C1 segment of cervical spinal cord (tissue), 14 donors: ENCODE measurements at regions not wholly inside any gene's neighbourhood (a gene's known extent, or its start where the extent isn't known, plus 50 kb on each side); places are given as distances from the start of the nearest gene placed in this dataset.

ENCODE experiments used
- DNase-seq, 14 donors: peaks; one replicate each; lab custom pipeline; 2025; lab: John Stamatoyannopoulos, UW

DNA sequence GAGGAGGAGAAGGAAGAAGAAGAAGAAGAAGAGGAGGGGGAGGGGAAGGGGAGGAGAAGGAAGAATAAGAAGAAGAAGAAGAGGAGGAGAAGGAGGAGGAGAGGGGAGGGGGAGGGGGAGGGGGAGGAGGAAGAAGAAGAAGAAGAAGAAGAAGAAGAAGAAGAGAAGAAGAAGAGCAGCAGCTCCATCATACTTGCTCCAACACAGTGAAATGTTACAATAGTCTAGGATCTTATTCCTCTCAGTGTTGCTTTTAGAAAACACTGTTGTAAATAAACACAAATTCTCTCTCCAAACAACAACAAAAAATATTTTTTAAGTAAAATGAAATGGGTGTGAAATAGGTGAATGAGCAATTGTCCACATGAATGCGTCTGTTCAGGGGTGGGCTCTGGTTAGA, 126.6 kb upstream of the KCNJ16 start:
- no peak for DNase-seq

DNA sequence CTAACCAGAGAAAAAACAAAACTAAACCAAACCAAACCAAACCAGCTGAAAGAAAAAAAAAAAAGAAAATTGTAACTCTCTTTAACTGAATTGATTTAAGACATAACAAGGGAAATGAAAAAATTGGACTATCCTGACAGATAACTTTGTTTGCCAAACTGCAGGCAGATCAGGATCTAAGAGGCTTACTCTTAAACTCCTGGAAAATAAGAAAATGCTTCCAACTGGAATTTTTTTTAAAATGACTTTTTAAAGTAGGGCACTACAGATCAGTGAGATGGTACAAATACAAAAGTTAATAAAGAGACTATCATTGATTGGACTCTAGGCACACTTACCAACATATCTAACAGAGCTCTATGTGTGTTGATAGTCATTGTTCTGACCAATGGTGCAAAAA, 125.5 kb upstream of the KCNJ16 start:
- no peak for DNase-seq

DNA sequence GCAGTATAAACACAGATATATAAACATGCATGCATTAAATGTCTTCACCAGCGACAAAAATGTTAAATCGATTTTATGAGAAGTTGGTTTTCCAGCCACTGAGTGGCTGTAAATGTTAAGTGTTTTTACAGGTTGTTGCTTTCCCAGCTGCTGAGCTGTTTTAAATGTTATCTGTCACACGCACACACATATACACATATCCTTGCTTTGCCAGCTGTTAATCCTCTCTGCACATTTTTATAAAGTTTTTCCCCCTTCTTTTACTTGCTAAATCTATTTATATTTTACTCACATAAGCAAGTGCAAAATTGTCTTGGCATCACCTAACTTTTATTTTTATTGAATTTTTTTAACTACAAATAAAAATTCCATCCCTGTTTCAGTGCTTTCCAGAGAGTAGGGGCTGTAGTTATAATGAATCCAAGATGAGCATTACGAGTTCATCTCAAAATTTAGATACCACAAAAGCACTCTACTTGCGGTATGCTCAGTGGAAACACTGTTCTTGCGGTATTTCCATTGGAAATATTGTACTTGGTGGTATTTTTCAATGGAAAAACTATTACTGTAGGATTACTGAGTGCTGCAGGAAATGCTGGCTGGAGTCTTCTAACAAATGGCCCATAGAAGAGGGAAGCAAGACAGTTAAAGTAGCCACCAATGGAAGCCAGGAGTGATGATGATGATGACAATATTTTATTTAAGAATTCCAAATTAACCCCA, 124.9 kb upstream of the KCNJ16 start:
- DNase-seq: no peak

DNA sequence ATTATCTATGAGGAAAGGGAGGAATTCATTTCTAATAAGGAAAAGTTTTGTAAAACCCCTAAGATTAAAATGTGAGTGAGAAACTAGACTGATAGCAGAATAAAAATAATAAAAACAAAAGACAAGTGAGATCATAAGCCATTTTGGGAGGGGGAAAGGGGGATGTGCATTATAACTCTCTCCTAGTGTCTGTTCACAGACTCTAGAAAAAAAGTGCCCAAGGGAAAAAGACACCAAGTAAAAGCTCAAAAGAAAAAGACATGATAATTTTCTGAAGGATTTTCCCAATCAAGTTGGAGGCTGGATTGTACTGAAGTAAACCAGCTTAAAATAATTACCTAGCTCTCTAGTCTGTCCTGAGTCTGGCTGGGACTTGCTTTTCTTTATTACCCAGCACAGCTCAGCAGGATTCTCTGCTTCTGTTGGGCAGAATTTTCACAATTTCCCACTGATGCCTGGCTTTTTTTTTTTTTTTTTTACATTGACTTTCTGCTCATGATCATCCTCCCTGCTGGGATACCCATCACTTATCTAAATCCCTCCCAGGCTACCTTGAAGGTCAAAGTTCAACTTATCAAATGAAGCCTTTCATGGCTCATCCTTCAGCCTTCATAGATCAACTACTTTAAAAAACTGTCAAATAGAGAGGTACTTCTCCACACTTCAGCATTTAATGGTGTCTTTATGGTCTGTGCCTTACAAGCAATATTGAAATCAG, 124.2 kb upstream of the KCNJ16 start:
- no peak for DNase-seq

DNA sequence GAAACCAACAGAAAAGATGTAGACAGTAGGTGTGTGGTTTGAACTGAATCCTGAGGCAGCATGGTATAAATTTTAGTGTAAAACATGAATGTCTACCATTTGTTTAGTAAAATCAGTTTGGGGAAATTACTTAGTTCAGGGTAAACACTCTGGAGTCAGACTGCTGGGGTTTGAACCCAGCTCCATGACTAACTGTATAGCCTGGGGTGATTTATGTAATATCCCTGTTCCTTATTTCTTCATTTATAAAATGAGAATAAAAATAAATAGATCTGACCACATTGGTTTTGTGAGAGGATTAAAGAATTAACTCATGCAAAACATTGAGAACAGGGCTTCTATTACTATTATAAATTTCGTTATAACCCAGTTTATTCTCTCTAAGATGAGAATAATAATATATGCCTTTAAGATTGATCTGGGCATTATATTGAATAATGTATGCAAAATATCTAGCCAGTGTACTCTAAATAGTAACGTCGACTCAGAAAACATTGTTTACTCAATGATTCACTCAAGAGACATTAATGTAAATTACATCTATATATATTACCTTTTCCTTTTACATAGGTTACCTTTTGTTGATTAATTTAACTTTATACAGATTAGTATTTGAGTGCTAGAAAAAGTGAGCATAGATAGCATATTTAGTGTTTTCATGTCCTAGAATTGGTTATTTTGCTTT, 120.6 kb upstream of the KCNJ16 start:
- no peak for DNase-seq

DNA sequence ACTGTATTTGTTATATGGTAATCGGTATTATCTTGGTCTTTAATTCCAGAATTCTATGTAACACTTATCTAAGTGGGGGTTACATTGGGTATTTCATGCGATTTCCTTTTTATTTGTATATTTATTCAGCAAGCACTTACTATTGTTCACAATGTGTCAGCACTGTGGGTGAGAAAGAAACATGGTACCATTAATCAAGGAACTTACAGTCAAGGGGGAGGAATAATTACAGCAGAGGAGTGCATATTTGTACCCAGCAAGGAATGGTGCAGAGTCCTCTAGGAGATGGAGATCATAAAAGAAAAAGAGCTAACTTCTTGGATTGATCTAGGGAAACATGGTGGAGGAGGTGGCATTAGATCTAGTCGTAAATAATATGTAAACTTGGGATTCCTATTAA, 117.0 kb upstream of the KCNJ16 start:
- DNase-seq: no peak

DNA sequence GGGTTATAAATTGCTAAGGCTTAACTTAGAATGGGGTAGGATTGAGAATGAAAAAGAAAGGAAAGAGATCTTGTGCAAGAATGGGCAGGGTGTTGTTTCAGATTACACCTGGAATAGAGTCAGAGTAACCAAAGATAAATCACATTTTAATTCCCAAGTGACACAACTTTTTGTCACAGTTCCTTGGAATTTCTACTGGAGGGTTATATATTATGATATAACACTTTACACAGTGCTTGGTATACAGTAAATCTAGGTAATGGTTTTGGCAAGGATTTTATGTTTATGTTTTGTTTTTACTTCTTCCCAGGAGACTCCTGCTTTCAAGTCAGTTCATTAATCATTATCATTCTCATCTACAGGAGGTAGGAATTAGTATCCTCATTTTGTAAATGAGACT, 115.7 kb upstream of the KCNJ16 start:
- DNase-seq: no peak

DNA sequence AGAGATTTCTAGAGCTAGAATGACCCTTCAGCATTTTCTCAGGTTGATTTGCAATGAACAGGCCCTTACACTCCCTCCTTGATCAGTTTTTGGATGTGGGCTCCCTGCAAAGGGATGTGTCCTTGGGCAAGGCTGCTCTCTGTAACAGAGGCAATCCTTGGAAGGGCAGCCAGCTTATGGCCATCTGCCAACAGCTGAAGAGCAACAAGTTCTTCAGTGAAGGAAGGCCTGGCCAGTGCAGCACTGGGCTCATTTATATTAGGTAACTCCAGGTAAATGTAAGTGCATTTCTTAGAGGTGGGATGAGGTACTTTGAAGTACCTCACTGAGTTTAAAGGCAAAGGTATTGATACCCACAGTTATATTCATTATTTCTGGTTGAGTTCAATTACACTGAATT, 114.3 kb upstream of the KCNJ16 start:
- no peak for DNase-seq

DNA sequence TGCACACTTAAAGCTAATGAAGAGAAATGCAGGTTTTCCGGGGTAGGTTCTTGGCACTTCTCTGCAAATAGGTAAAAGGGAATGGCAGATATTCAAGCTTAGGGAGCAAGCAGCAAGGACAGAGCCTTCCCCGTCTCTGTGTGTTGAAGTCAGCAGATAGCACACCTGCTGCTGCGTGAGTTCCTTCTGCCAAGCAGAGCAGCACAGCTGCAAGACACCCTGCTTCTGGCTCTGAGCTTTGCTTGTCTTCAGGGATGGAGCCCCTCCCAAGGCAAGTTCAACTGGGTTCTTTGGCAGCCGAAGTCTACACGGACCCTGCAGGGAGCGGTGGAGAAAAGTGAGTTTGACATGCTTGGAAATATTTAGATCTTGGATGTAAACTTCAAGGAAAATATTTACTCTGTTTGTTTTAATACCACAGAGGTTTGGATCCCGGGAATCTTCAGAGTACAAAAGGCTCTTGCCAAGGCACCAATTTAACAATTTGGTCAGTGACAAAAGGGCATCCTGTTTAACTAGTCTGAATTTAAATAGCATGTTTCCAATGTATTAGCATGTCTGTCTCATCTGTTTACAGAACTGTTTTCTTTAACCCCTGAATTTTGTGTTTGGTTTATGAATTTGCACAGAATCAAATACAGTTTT, 113.4 kb upstream of the KCNJ16 start:
- DNase-seq: peak in 5 of 14 donors; percentile 3 to 36 (median 5)

DNA sequence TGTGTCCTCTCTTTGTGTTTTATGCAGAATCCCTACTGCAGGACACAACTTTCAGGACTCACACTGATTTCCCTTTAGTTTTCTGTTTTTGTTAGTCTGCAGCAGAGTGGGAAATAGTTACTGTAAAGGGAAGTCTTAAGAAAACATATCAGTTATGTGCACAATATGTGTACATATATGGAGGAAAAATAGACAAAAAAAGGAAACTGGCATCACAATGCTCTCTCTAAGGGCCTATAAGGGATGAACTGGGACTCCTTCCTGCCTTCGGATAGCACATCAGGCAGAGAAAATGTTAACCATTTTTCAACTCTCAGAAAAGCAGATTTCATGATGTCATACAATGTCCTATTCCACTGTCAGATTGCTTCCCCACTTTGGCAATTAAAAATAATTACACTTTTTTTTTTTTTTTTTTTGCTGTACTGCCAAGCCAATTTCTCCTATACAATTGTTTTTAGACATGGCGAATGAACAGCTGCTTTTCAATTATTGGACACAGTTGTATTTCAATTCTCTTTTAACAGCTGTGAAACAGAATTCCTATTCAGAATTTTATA, 112.5 kb upstream of the KCNJ16 start:
- DNase-seq: no peak

DNA sequence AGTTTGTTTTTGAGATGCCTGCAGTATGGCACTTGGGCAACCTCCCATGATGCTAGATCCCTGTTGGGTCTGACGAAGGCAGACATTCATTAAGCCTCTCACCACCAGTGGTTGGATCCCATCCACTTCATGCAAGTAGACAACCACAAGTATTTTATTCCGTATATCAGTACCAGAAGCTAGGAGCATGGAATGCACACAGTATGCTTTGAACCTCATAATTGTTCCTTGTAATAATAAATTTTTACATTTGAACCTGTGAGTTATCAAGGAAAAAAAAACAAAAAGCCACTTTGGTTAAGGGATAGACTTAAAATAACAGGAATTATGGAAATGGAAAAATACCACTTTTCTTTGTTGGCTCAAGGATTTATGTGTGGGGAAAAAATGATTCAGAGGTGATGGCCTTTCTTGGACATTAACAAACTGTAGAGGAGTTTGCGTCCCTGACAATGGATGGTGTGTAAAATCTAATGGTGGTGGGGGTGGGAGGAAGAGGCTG, 107.1 kb upstream of the KCNJ16 start:
- DNase-seq: no peak

- no peak for DNase-seq
Observed at GRCh38 chr17:69969897-69970296, 105.1 kb upstream of the KCNJ16 start.

GRCh38 chr17:69972251-69972650, 102.8 kb upstream of the KCNJ16 start:
- DNase-seq: no peak

- DNase-seq: no peak
Observed at GRCh38 chr17:69975808-69976207, 99.2 kb upstream of the KCNJ16 start.

DNA sequence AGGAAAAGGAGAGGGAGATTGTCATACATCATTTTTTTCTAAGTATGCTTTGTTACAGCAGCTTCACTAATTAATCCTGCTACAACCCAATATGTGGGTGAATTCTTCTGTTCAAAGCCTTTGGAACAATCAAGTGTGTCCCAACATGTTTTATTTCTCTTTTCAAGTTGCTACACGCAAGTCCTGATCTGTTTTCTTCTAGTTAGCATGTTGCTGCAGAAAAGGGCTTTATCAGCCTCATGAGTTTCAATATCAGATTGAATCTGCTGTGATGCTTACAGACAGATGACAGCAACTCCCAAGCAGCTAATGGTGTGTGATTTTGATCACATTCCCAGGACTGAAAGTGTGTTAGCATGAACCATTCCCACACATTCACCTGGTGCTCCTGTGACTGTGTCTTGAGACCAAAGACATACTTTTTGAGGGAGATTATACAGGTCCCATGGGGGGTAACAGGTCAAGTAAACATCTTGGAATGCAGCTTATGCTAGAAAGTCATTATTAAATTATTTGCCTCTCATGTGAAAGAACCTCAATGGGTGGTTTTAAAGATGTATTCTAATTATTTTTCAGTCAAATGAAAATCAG, 96.9 kb upstream of the KCNJ16 start:
- DNase-seq: no peak

- no peak for DNase-seq
Observed at GRCh38 chr17:69981441-69981840, 93.6 kb upstream of the KCNJ16 start.

DNA sequence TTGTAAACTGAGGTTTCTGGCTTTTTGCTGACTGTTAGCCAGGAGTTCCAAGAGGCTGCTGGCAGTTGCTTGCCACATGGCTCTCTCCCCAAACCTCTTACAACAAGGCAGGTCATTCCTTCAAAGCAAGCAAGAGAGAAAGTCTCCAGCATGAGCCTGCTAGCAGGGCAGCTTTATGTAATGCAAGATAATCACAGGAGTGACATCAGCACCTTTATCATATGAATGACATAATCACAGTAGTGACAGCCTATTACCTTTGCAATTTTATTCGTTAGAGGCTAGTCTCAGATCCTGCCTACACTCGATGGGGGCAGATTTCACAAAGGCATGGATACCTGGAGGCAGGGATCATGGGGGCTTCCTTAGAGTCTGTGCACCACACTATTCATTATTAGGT, 79.5 kb upstream of the KCNJ16 start:
- no peak for DNase-seq

DNA sequence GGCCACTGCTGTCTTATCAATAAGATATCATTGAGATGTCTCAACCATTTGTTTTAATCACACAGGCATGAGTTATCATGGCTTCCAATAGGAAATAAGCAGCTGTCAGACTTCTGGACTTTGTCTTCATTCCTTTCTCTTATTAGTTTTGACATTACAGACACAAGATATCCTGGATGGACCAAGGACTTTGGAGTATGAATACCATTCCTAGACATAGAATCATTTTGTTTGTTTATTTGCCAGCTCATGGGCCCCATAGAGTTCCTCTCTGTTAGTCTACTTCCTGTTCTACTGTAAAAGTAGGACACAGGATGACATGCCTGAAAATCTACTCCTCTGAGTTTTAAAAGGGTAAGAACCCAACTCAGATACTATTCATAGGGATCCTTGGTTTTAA, 77.7 kb upstream of the KCNJ16 start:
- DNase-seq: no peak

DNA sequence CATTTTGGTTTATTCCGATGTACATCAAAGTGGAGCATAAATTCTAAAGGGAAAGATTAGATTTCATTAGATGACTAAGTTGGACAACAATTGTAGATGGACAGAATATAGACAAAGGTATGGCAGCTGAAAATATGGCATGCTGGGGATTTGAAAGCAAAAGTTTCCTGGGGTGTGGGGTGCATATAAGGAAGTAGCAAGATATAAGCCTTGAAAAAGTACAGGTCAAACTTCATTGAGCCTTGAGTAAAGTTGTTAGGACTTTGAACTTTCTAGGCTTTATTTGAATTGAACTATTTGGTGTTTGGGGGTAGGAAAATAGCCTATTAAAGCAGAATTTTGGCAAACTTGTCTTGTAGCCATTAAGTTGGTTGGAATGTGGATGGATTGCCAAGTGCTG, 75.8 kb upstream of the KCNJ16 start:
- no peak for DNase-seq

- no peak for DNase-seq
Observed at GRCh38 chr17:70006159-70006558, 68.9 kb upstream of the KCNJ16 start.

DNA sequence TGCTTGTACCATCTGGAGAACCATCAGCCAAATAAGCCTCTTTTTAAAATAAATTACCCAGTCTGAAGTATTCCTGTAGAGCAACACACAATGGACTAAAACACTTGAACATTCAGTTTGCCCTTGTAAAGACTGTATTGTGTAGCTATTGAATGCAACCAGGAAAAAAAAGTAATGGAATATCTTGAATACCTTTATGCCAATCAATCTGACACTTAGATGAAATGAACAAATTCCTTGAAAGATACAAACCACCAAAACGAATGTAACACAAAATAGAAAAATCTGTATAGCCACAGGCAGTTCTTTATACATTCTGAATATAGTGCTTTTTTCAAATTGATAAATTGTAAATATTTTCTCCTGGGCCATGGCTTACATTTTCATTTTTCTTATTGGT, 63.3 kb upstream of the KCNJ16 start:
- DNase-seq: no peak
